A673 (cell line): ENCODE measurements at regions not wholly inside any gene's neighbourhood (a gene's known extent, or its start where the extent isn't known, plus 50 kb on each side); places are given as distances from the start of the nearest gene placed in this dataset.

Source experiments
- EZH2 ChIP-seq: fragments of 200-600 bp; sonication (generic); IDR thresholded peaks from 2 replicates; pipeline ENCODE4 v1.6.1; 2017; ENCODE audit warnings: borderline replicate concordance, low read depth, mild to moderate bottlenecking, mixed read lengths, antibody characterized with exemption, low read length; ENCODE audit not compliant: poor library complexity, severe bottlenecking
- TF ChIP-seq, protein P1 (sequence below): fragments of 300-800, 200-600 bp; sonication (generic); conservative IDR thresholded peaks from 2 replicates; pipeline ENCODE4 v1.5.1; 2017; ENCODE audit warnings: low read depth, mild to moderate bottlenecking, antibody characterized with exemption, low read length, moderate library complexity, mixed read lengths

DNA sequence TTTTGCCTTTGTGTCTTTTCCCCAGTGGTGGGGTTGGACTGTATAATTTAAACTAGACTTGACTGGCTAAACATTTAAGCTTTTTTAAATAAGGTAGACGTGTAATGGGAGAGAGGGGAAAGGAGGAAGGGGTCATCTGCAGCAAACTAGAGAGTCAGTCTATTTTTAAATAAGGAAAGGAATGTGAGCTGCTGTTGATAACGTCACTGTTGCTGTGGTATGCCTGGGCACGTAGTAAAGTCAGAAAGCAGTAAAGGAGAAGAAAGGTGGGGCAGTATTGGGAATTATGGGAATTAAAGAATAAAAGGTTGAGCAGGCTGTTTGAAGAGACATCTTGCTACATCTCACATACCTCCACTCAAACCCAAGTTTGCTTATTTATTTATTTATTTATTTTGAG is 80.4 kb upstream of the FSHB start:
- TF ChIP-seq, protein P1, sequence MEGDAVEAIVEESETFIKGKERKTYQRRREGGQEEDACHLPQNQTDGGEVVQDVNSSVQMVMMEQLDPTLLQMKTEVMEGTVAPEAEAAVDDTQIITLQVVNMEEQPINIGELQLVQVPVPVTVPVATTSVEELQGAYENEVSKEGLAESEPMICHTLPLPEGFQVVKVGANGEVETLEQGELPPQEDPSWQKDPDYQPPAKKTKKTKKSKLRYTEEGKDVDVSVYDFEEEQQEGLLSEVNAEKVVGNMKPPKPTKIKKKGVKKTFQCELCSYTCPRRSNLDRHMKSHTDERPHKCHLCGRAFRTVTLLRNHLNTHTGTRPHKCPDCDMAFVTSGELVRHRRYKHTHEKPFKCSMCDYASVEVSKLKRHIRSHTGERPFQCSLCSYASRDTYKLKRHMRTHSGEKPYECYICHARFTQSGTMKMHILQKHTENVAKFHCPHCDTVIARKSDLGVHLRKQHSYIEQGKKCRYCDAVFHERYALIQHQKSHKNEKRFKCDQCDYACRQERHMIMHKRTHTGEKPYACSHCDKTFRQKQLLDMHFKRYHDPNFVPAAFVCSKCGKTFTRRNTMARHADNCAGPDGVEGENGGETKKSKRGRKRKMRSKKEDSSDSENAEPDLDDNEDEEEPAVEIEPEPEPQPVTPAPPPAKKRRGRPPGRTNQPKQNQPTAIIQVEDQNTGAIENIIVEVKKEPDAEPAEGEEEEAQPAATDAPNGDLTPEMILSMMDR: no peak
- TF ChIP-seq EZH2: no peak
